Dermis microvascular lymphatic vessel endothelial cell (primary cell): ENCODE measurements at regions not wholly inside any gene's neighbourhood (a gene's known extent, or its start where the extent isn't known, plus 50 kb on each side); places are given as distances from the start of the nearest gene placed in this dataset.
"Not testable (repeated sequence)": the region's sequence is repeated elsewhere in the genome, so short reads cannot be mapped to it uniquely, and the experiment has no call there.

ENCODE experiments used
- DNase-seq, 2 donors: peaks; one replicate each; pipeline versions ENCODE4 v3.0.0 to v3.0.0-alpha.2; 2010; ENCODE audit warnings: low read depth in 2 of 2

DNA sequence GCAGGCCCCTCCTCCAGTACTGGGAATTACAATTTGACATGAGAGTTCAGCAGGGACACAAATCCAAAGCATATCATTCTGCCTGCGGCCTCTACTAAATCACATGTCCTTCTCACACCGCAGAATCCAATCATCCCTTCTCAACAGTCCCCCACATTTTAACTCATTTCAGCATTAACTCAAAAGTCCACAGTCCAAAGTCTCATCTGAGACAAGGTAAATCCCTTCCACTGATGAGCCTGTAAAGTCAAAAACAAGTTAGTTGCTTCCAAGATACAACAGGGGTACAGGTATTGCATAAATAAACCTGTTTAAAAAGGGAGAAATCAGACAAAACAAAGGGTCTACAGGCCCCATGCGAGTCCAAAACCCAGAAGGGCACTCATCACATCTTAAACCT is 64.0 kb downstream of the EBNA1BP2 start:
- no peak for DNase-seq

GRCh38 chr1:43107664-43108063 is 64.4 kb downstream of the EBNA1BP2 start:
- DNase-seq: no peak

GRCh38 chr1:43104027-43104763 is 67.9 kb downstream of the EBNA1BP2 start:
- DNase-seq: no peak

GRCh38 chr1:43101061-43101460 is 71.0 kb downstream of the EBNA1BP2 start:
- DNase-seq: no peak

DNA sequence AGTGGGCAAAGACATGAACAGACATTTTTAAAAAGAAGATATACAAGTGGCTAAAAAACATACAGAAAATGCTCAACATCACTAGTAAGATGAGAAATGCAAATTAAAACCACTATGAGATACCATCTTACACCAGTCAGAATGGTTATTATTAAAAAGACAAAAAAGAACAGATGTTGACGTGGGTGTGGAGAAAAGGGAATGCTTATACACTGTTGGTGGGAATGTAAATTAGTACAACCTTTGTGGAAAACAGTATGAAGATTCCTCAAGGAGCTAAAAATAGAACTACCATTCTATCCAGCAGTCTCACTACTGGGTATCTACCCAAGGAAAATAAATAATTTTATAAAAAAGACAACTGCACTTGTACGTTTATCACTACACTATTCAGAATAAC is 73.9 kb downstream of the EBNA1BP2 start:
- DNase-seq: no peak

DNA sequence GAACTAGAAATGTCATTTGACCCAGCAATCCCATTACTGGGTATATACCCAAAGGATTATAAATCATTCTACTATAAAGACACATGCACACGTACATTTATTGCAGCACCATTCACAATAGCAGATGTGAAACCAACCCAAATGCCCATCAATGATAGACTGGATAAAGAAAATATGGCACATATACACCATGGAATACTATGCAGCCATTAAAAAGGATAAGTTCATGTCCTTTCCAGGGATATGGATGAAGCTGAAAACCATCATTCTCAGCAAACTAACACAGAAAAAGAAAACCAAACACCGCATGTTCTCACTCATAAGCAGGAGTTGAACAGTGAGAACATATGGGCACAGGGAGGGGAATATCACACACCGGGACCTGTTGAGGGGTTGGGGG is 75.6 kb downstream of the EBNA1BP2 start:
- not testable (repeated sequence) for DNase-seq

DNA sequence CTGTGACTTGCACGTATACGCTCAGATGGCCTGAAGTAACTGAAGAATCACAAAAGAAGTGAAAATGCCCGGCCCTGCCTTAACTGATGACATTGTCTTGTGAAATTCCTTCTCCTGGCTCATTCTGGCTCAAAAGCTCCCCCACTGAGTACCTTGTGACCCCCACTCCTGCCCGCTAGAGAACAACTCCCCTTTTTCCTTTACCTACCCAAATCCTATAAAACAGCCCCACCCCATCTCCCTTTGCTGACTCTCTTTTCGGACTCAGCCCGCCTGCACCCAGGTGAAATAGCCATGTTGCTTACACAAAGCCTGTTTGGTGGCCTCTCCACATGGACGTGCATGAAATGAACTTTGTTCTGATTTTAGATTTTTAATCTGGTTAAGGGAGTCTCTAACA is 81.3 kb downstream of the EBNA1BP2 start:
- not testable (repeated sequence) for DNase-seq

GRCh38 chr1:43090157-43090556 is 81.9 kb downstream of the EBNA1BP2 start:
- not testable (repeated sequence) for DNase-seq

DNA sequence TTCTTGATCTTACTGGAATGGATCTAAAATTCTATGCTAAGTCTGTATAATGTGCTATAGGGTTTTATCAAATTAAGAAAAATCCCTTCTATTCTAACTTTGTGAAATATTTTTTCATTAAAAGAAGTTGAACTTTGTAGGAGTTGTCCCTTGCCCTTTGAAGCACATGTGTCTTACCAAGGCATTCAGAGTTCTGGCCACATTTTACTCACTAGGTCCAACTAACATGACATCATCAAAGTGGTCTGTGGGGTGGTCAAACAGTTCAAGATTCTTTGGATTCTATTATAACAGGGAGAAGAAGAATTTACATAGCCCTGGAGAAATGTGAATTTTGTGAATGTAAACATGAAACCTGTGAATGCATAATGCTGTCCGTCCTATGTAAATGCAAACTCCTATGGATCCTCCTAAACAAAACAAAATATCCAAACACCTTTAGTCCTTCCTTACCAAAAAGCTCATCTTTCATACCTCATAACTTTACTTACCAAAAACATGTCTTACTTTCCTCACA is 88.7 kb downstream of the EBNA1BP2 start:
- DNase-seq: no peak

DNA sequence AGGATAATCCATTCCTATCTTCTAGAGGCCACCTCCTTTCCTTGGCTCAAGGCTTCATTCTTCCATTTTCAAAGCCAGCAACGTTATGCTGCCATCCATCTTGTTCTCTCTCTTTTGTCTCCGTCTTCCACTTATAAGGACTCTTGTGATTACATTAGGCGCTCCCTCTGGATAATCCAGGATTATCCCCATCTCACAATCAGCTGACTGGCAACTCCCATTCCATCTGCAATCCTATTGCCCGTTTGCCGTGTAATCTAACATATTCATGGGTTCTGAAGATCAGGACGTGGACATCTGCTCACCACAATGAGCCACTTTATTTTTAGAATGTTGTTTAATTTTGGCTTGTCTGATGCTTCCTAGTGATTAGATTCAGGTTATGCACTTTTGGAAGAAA is 89.3 kb downstream of the EBNA1BP2 start:
- no peak for DNase-seq

- DNase-seq: no peak
Measured at GRCh38 chr1:43077273-43077672, 94.8 kb downstream of the EBNA1BP2 start.

DNA sequence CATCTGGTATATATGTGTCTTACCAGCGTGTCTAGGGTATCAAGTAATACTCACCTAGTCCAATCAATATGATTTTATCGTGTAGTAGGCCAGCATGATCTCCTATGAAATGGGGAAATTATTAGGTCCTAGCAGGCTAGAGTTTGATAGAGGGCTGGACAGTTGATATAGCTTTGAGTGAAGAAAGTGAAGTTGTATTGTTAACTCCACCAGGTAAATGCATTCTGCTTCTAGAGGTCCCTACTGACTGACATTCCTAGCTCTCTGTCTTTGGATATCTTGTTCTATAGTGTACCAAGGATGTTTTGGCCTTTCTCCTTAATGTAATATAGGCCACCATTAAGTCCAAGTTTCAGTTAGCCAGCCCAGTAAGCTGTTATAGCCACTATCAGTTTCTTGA is 97.4 kb downstream of the EBNA1BP2 start:
- no peak for DNase-seq

- DNase-seq: no peak
Measured at GRCh38 chr1:43074244-43074643, 97.8 kb downstream of the EBNA1BP2 start.

DNA sequence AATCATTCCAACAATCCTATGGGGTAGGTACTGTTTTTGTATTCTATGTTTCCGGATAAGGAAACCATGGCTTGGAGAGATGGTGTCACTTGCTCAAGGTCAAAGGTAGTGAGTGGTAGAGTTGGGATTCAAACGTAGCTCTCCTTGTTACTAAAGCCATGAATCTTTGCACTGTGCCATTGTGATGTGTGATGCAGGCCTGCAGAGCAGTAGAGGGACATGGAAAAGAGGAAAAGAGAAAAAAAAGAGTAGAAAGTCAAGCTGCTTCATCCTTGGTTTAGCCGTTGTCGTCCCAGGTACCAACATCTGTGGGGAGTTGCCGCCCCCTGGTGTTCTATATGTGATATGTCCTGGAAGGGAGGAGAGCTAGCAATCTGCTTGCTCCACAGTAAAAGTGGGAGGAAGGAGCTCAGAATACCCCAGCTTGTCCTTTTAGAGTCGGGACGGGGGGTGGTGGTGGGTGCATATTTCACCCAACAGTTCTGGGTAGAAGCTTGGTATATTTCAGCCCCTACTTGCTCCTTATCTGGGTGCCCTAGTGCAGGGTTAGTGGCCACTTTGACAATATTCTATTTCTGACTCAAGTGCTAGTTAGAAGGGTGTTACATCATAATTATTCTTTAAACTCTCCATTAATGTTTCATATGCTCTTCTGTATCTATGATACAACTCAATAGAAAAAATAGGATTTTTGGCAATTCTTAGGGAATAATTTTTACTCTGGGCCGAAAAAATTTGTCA is 98.4 kb downstream of the EBNA1BP2 start:
- peak; percentile 55 to 75 for DNase-seq

GRCh38 chr1:43072314-43072713 is 99.8 kb downstream of the EBNA1BP2 start:
- no peak for DNase-seq

- DNase-seq: no peak
Measured at GRCh38 chr1:43071241-43071640, 100.8 kb downstream of the EBNA1BP2 start.

- DNase-seq: no peak
Measured at GRCh38 chr1:43069461-43070050, 102.5 kb downstream of the EBNA1BP2 start.

DNA sequence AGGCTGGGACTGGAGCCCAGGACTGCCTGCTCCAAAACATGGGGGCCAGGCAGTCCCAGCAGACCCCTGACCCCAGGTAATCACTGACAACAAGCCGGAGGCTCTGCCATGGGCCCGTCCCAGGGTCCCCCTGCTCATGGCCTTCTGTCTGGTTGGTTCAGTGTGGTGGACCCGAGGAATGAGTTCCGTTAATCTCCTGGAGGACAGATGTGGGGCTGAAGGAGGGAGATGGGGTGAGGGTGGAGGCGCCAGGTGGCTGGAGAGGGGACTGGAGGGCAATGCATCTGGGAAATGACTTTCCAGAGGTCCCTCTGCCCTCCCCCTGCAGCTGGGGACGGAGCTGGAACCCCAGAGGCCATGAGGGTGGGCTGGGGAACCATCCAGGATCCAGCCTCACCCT is 103.2 kb downstream of the EBNA1BP2 start:
- DNase-seq: no peak

DNA sequence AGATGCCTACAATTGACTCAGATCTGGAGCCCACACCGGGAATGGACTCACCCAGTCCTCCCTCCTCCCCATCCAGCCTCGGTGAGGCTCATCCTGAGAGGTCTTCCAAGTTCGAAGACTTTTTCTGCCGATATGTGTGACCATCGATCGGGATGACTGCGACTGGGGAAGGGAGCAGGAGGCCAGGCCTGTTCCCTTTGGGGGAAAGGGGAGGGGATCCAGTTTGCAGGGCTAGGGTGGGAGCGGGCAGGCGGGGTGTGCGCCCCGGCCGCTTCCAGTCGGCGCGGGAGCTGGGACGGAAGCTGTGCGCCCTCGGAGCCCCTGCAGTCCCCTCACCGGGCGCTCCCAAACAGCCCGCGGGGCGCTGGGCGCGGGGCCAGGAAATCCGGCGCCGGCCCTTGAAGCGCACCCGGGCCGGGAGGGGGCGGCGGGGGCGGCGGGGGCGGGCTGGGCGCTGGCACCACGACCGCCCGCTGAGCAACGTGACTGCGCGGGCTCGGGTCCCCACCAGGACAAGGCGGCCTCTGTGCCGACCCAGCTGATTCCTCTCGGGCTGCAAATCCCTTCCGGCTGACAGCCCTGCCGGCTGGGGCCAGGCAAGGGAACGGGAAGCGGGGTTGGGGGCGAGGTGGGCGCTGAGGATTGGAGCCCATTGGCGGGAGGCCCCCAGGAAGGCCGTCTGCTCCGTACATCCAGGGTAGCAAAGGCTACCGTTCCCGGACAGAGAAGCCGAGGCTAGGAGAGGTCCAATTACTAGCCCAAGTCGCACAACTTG is 103.9 kb downstream of the EBNA1BP2 start:
- no peak for DNase-seq

- DNase-seq: no peak
Measured at GRCh38 chr1:43067233-43067745, 104.8 kb downstream of the EBNA1BP2 start.

GRCh38 chr1:43066578-43066977 is 105.5 kb downstream of the EBNA1BP2 start:
- DNase-seq: no peak
